A549 (cell line): ENCODE measurements at regions not wholly inside any gene's neighbourhood (a gene's known extent, or its start where the extent isn't known, plus 50 kb on each side); places are given as distances from the start of the nearest gene placed in this dataset.

ENCODE experiments used
- ATAC-seq, 2 experiments: fragments of 200-7000 bp in 1 of 2; fragments of >200 bp in 1 of 2; cut with Nextera tagmentation in 1 of 2; cut with Tn5 transposase in 1 of 2; 3 replicates each; pipeline versions ENCODE4 v1.8.0 to v1.9.1; 2018 to 2020; ENCODE audit warnings: mild to moderate bottlenecking in 1 of 2, moderate library complexity in 1 of 2
- CTCF ChIA-PET: fragments of 300-600 bp; sonication (Branson Sonifier 250); formaldehyde crosslinking; extraction: SDS; loops from one replicate; lab custom pipeline; 2021; ENCODE audit warnings: antibody characterized with exemption, inconsistent platforms; lab: Yijun Ruan, JAX
- POLR2A ChIA-PET: fragments of 350-600 bp; formaldehyde crosslinking; extraction: SDS; loops from one replicate; lab custom pipeline; 2021; ENCODE audit warnings: antibody characterized with exemption, inconsistent platforms; lab: Yijun Ruan, JAX
- DNase-seq, 2 experiments: peaks; one replicate each; pipeline versions ENCODE4 v3.0.0 to v3.0.0-alpha.2; 2011 to 2016; ENCODE audit warnings: low read depth in 1 of 2, low spot score in 1 of 2
- FAIRE-seq: peaks from 2 replicates; lab custom pipeline; 2011; peaks lifted over from hg19 to GRCh38; lab: Jason Lieb, UNC
- H3K27ac ChIP-seq, 2 experiments: fragments of >200 bp; sonication (Bioruptor Twin); formaldehyde crosslinking; 3 replicates each; pipeline ENCODE4 v1.5.1; 2016 to 2017
- H3K4me1 ChIP-seq: fragments of >200 bp; sonication (Bioruptor Twin); formaldehyde crosslinking; 3 replicates; pipeline ENCODE4 v1.6.1; 2016
- H3K4me2 ChIP-seq: fragments of >200 bp; sonication (Bioruptor Twin); formaldehyde crosslinking; 3 replicates; pipeline ENCODE4 v1.6.1; 2016
- H3K4me3 ChIP-seq: fragments of >200 bp; sonication (Bioruptor Twin); formaldehyde crosslinking; 3 replicates; pipeline ENCODE4 v1.5.1; 2016
- H3K9me3 ChIP-seq: fragments of >200 bp; sonication (Bioruptor Twin); formaldehyde crosslinking; 3 replicates; pipeline ENCODE4 v1.6.1; 2016
- BHLHE40 ChIP-seq: IDR thresholded peaks from 2 replicates; pipeline ENCODE4 v1.6.1; 2012; ENCODE audit warnings: low read depth, low read length, inconsistent platforms
- CBX2 ChIP-seq: fragments of 200-600 bp; sonication (generic); IDR thresholded peaks from 2 replicates; pipeline ENCODE4 v1.6.1; 2016; ENCODE audit warnings: low read depth, mild to moderate bottlenecking, borderline replicate concordance
- EHF ChIP-seq: fragments of 250-450 bp; sonication (Bioruptor Pico); IDR thresholded peaks from 2 replicates; pipeline ENCODE4 v1.5.0; 2020; ENCODE audit warnings: mild to moderate bottlenecking
- EP300 ChIP-seq, 2 experiments: fragments of >200 bp; sonication (Bioruptor Twin); formaldehyde crosslinking; IDR thresholded peaks; 2 replicates in 1 of 2; 3 replicates in 1 of 2; pipeline ENCODE4 v1.6.1; 2016 to 2017
- FOXS1 ChIP-seq: fragments of 250-450 bp; sonication (Bioruptor Pico); IDR thresholded peaks from 2 replicates; pipeline ENCODE4 v1.5.0; 2020; ENCODE audit warnings: mild to moderate bottlenecking, moderate library complexity
- HDAC2 ChIP-seq: fragments of 200-600 bp; sonication (generic); IDR thresholded peaks from 2 replicates; pipeline ENCODE4 v1.6.1; 2016
- HEYL ChIP-seq: fragments of 250-450 bp; sonication (Bioruptor Pico); IDR thresholded peaks from 2 replicates; pipeline ENCODE4 v1.8.0; 2021; ENCODE audit warnings: mild to moderate bottlenecking, moderate library complexity
- HOXB13 ChIP-seq: fragments of 250-450 bp; sonication (Bioruptor Pico); IDR thresholded peaks from 2 replicates; pipeline ENCODE4 v1.5.0; 2020; ENCODE audit warnings: low read depth, mild to moderate bottlenecking, moderate library complexity
- JUN ChIP-seq, 2 experiments: fragments of >200 bp; sonication (Bioruptor Twin); formaldehyde crosslinking; IDR thresholded peaks; 2 replicates in 1 of 2; 3 replicates in 1 of 2; pipeline ENCODE4 v1.6.1; 2016 to 2017
- KDM5A ChIP-seq: fragments of 200-600 bp; sonication (generic); IDR thresholded peaks from 2 replicates; pipeline ENCODE4 v1.6.1; 2016; ENCODE audit warnings: antibody characterized with exemption, mild to moderate bottlenecking
- NFE2L2 ChIP-seq: fragments of 150-350 bp; conservative IDR thresholded peaks from 2 replicates; pipeline ENCODE4 v1.6.1; 2014; ENCODE audit warnings: low read length
- POLR2A ChIP-seq: IDR thresholded peaks from 2 replicates; pipeline ENCODE4 v1.6.1; 2012; ENCODE audit warnings: mild to moderate bottlenecking, low read length
- RAD21 ChIP-seq, 2 experiments: fragments of >200 bp in 1 of 2; sonication (Bioruptor Twin) in 1 of 2; formaldehyde crosslinking in 1 of 2; IDR thresholded peaks in 1 of 2; conservative IDR thresholded peaks in 1 of 2; 2 replicates in 1 of 2; 3 replicates in 1 of 2; pipeline ENCODE4 v1.6.1; 2012 to 2018; ENCODE audit warnings: inconsistent platforms in 1 of 2
- RARB ChIP-seq: fragments of 250-450 bp; sonication (Bioruptor Pico); IDR thresholded peaks from 2 replicates; pipeline ENCODE4 v1.8.0; 2021; ENCODE audit warnings: mild to moderate bottlenecking, moderate library complexity
- RNF2 ChIP-seq: fragments of 200-600 bp; sonication (generic); IDR thresholded peaks from 2 replicates; pipeline ENCODE4 v1.6.1; 2016; ENCODE audit warnings: low read depth, mild to moderate bottlenecking, antibody characterized with exemption, moderate library complexity, borderline replicate concordance
- SMC3 ChIP-seq: fragments of >200 bp; sonication (Bioruptor Twin); formaldehyde crosslinking; IDR thresholded peaks from 3 replicates; pipeline ENCODE4 v1.6.1; 2018; ENCODE audit warnings: inconsistent platforms
- SREBF2 ChIP-seq: fragments of 450-650 bp; IDR thresholded peaks from 2 replicates; pipeline ENCODE4 v1.6.1; 2014; ENCODE audit warnings: mild to moderate bottlenecking, moderate library complexity
- ZC3H11A ChIP-seq: fragments of 450-650 bp; IDR thresholded peaks from 2 replicates; pipeline ENCODE4 v1.6.1; 2014; ENCODE audit warnings: antibody characterized with exemption, mild to moderate bottlenecking
- WGBS: methylation state at CpG from one replicate; pipeline ENCODE4 v1.1.6; 2017; ENCODE audit errors: missing lambda C conversion rate; 5-methylcytosine and 5-hydroxymethylcytosine counted together
- TF ChIP-seq, protein P1 (sequence below): fragments of 450-650 bp; IDR thresholded peaks from 2 replicates; pipeline ENCODE4 v1.6.1; 2014; ENCODE audit warnings: antibody characterized with exemption
- TF ChIP-seq, protein P2 (sequence below): IDR thresholded peaks from 2 replicates; pipeline ENCODE4 v1.6.1; 2012
- TF ChIP-seq, protein P3 (sequence below): fragments of >200 bp; sonication (Bioruptor Twin); formaldehyde crosslinking; IDR thresholded peaks from 2 replicates; pipeline ENCODE4 v1.6.1; 2016
- TF ChIP-seq, protein P4 (sequence below): fragments of 200-600 bp; sonication (generic); IDR thresholded peaks from 2 replicates; pipeline ENCODE4 v1.6.1; 2016; ENCODE audit warnings: antibody characterized with exemption, mild to moderate bottlenecking, moderate library complexity
- TF ChIP-seq, protein P5 (sequence below): fragments of 150-350 bp; IDR thresholded peaks from 2 replicates; pipeline ENCODE4 v1.6.1; 2014; ENCODE audit warnings: low read depth, mild to moderate bottlenecking, low read length
- TF ChIP-seq, protein P6 (sequence below): IDR thresholded peaks from 2 replicates; pipeline ENCODE4 v1.6.1; 2012; ENCODE audit warnings: low read depth, borderline replicate concordance

DNA sequence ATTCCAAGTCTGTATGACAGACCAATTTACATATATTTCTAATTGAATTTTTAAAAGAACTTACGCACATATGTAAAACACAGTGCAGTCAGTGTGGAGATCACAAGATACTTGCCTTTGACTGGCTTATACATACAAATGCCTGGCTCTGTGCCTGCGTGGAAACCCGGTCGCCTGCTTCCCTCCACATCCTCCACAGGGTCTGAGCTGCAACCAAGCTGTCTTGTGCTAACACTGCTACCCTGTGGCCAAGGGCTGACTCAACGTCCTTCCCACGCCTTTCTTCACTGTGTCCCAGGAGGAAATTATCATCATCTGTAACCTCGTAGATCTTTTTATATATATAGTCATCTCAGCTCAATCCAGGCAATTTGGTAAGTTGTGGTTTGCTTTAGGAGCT is 117.0 kb downstream of the WNT7A start:
- FAIRE-seq (no peak), DNase-seq (no peak), ATAC-seq (no peak)
- Histone ChIP-seq H3K4me1 (no peaks in the 10 kb centered on the region), H3K9me3 (0 out of 3 replicates have a peak, but pooled peaks cover 12% of the 10 kb centered on the region), H3K4me3 (no peak overlapping the region), H3K27ac (no peak overlapping the region), H3K4me2 (no peak overlapping the region)
- CTCF ChIA-PET, result no interaction called here
- POLR2A ChIA-PET, result no interaction called here
- 5% methylated on average over 7 of the region's 7 CpGs for WGBS
- TF ChIP-seq, protein P1, sequence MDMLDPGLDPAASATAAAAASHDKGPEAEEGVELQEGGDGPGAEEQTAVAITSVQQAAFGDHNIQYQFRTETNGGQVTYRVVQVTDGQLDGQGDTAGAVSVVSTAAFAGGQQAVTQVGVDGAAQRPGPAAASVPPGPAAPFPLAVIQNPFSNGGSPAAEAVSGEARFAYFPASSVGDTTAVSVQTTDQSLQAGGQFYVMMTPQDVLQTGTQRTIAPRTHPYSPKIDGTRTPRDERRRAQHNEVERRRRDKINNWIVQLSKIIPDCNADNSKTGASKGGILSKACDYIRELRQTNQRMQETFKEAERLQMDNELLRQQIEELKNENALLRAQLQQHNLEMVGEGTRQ, result no peak
- TF ChIP-seq FOXS1 (CRISPR knock-in tag) (no peak), RNF2 (no peak), HEYL (no peak)
- TF ChIP-seq, protein P2, sequence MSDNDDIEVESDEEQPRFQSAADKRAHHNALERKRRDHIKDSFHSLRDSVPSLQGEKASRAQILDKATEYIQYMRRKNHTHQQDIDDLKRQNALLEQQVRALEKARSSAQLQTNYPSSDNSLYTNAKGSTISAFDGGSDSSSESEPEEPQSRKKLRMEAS, result no peak
- TF ChIP-seq, protein P3, sequence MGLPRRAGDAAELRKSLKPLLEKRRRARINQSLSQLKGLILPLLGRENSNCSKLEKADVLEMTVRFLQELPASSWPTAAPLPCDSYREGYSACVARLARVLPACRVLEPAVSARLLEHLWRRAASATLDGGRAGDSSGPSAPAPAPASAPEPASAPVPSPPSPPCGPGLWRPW, result no peak
- TF ChIP-seq, protein P4, sequence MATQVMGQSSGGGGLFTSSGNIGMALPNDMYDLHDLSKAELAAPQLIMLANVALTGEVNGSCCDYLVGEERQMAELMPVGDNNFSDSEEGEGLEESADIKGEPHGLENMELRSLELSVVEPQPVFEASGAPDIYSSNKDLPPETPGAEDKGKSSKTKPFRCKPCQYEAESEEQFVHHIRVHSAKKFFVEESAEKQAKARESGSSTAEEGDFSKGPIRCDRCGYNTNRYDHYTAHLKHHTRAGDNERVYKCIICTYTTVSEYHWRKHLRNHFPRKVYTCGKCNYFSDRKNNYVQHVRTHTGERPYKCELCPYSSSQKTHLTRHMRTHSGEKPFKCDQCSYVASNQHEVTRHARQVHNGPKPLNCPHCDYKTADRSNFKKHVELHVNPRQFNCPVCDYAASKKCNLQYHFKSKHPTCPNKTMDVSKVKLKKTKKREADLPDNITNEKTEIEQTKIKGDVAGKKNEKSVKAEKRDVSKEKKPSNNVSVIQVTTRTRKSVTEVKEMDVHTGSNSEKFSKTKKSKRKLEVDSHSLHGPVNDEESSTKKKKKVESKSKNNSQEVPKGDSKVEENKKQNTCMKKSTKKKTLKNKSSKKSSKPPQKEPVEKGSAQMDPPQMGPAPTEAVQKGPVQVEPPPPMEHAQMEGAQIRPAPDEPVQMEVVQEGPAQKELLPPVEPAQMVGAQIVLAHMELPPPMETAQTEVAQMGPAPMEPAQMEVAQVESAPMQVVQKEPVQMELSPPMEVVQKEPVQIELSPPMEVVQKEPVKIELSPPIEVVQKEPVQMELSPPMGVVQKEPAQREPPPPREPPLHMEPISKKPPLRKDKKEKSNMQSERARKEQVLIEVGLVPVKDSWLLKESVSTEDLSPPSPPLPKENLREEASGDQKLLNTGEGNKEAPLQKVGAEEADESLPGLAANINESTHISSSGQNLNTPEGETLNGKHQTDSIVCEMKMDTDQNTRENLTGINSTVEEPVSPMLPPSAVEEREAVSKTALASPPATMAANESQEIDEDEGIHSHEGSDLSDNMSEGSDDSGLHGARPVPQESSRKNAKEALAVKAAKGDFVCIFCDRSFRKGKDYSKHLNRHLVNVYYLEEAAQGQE, result no peak

DNA sequence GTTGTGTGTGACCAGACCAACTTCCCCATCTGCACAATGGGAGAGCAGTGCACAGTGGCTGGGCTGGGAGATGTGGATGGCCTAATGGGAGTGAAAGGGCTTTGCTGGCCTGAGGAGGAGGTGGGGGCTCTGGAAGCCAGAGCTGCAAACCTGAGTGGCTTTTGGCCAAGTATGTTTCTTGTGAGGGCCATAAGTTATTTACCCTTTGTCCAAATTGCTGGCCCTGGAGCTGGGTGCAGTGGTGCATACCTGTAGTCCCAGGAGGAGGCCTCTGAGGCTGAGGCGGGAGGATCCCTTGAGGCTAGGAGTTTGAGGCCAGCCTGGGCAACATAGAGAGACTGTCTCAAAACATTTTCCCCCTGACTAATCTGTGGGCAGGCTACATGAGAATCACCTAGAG is 129.1 kb downstream of the WNT7A start:
- peaks cover 5% of the 10 kb centered on the region; the same call in 1 of the 3 replicates for H3K9me3 ChIP-seq
- CTCF ChIA-PET, result interaction anchor here (1.0 kb wide), 1 partner anchor 51 kb away, joined by 3 read pairs; no protein-coding TSS in a partner anchor
- no peak for ATAC-seq
- WGBS, result 78% methylated on average over 1 of the region's 1 CpG
- no peak overlapping the region for H3K27ac ChIP-seq
- TF ChIP-seq BHLHE40 (no peak), HDAC2 (no peak)
- TF ChIP-seq, protein P5, sequence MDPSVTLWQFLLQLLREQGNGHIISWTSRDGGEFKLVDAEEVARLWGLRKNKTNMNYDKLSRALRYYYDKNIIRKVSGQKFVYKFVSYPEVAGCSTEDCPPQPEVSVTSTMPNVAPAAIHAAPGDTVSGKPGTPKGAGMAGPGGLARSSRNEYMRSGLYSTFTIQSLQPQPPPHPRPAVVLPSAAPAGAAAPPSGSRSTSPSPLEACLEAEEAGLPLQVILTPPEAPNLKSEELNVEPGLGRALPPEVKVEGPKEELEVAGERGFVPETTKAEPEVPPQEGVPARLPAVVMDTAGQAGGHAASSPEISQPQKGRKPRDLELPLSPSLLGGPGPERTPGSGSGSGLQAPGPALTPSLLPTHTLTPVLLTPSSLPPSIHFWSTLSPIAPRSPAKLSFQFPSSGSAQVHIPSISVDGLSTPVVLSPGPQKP, result no peak
- H3K4me3 ChIP-seq, result no peak overlapping the region
- POLR2A ChIA-PET, result no interaction called here
- no peak overlapping the region for H3K4me2 ChIP-seq
- no peaks in the 10 kb centered on the region for H3K4me1 ChIP-seq
- no peak for FAIRE-seq
- DNase-seq, result no peak

DNA sequence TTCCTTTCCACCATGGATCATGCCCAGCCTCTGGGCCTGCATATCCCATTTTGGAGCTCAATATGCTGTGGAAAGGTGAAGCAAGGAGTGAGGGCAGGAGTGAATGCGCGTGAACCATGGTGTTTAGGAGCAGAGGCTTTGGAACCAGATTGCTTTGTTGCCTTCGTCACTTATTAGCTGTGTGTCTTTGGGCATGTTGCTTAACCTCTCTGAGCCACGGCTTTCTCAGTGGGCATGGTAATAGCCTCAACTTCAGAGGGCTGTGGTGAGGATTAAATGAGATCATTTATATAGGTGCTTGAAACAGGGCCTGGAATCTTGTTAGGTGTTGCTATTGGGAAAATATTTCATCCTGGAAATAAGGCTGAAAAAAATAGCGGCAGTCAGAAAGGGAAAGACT is 129.7 kb downstream of the WNT7A start:
- ATAC-seq, result no peak
- CTCF ChIA-PET, result no interaction called here
- Histone ChIP-seq H3K27ac (no peak overlapping the region), H3K4me3 (no peak overlapping the region), H3K9me3 (peaks cover 5% of the 10 kb centered on the region; the same call in 1 of the 3 replicates), H3K4me2 (no peak overlapping the region), H3K4me1 (no peaks in the 10 kb centered on the region)
- DNase-seq, result no peak
- no peak for FAIRE-seq
- TF ChIP-seq RAD21 (conservative IDR thresholded peaks at IDR 0.05 in 1 of 2, IDR thresholded peaks at IDR 0.05 in 1 of 2) (no peak), KDM5A (no peak)
- 57% methylated on average over 5 of the region's 5 CpGs for WGBS
- POLR2A ChIA-PET, result no interaction called here

DNA sequence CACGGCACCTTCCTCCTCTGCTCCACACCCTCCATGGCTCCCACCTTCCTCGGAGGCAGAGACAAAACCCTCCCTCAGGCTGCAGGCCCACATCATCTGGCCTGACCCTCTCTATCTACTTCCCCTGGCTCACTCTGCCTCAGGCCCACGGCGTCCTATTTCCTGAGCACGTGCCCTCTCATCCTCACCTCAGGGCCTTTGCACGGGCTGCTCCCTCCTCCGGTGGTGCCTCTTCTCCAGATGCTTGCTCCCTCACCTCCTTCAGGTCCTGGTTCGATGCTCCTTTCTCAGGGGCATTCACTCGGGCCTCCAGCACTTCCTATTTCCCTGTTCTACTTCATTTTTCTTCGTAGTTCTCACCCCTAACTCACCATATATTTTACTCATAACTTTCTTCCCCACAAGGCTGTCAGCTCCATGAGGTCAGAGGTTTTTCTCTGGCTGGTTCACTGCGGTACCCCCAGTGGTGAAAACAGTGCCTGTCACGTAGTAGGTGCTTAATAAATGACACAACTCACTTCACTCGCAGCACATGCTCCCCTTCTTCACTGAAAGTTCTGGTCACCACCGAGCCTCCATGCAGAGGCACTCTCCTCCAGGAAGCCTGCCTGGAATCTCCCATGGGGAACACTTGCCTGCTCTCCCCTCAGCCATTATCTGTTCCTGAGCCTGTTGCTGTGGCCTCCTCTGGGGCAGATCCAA is 130.7 kb downstream of the WNT7A start:
- DNase-seq (no peak), FAIRE-seq (no peak), ATAC-seq (no peak)
- Histone ChIP-seq H3K4me3 (no peak overlapping the region), H3K4me1 (no peaks in the 10 kb centered on the region), H3K27ac (no peak overlapping the region), H3K9me3 (no peaks in the 10 kb centered on the region), H3K4me2 (no peak overlapping the region)
- TF ChIP-seq SMC3 (no peak), RARB (CRISPR knock-in tag) (no peak), NFE2L2 (no peak), ZC3H11A (no peak), SREBF2 (no peak), CBX2 (no peak), BHLHE40 (no peak), POLR2A (no peak), JUN (IDR thresholded peaks at IDR 0.05) (no peak), EHF (CRISPR knock-in tag) (no peak), EP300 (IDR thresholded peaks at IDR 0.05) (no peak), HOXB13 (CRISPR knock-in tag) (no peak)
- TF ChIP-seq, protein P6, sequence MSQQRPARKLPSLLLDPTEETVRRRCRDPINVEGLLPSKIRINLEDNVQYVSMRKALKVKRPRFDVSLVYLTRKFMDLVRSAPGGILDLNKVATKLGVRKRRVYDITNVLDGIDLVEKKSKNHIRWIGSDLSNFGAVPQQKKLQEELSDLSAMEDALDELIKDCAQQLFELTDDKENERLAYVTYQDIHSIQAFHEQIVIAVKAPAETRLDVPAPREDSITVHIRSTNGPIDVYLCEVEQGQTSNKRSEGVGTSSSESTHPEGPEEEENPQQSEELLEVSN, result no peak
- 46% methylated on average over 14 of the region's 14 CpGs for WGBS
- ChIA-PET POLR2A (no interaction called here), CTCF (no interaction called here)
